Nephron (organoid): ENCODE measurements at regions not wholly inside any gene's neighbourhood (a gene's known extent, or its start where the extent isn't known, plus 50 kb on each side); places are given as distances from the start of the nearest gene placed in this dataset.
"Not testable (repeated sequence)": the region's sequence is repeated elsewhere in the genome, so short reads cannot be mapped to it uniquely, and the experiment has no call there.

Experiments used
- H3K27ac Mint-ChIP-seq, 3 experiments: 2 replicates each; pipeline ENCODE4 v1.8.0; 2020; ENCODE audit warnings: mixed read lengths in 3 of 3, mild to moderate bottlenecking in 2 of 3, moderate library complexity in 1 of 3
- H3K27me3 Mint-ChIP-seq: 2 replicates; pipeline ENCODE4 v1.8.0; 2021; ENCODE audit warnings: low read depth, mild to moderate bottlenecking, moderate library complexity, mixed read lengths
- H3K36me3 Mint-ChIP-seq: 2 replicates; pipeline ENCODE4 v1.8.0; 2020; ENCODE audit warnings: low read depth, mixed read lengths
- H3K4me1 Mint-ChIP-seq: 2 replicates; pipeline ENCODE4 v1.8.0; 2020; ENCODE audit warnings: mixed read lengths
- H3K4me3 Mint-ChIP-seq, 3 experiments: 2 replicates each; pipeline ENCODE4 v1.8.0; 2020; ENCODE audit warnings: mild to moderate bottlenecking in 3 of 3, mixed read lengths in 3 of 3, moderate library complexity in 2 of 3
- H3K9me3 Mint-ChIP-seq: 2 replicates; pipeline ENCODE4 v1.8.0; 2020; ENCODE audit warnings: mixed read lengths
- CTCF ChIP-seq, 3 experiments: fragments of 200-600 bp; sonication (generic); IDR thresholded peaks; one replicate each; pipeline ENCODE4 v1.5.0; 2021; ENCODE audit warnings: antibody characterized with exemption in 3 of 3; ENCODE audit not compliant: unreplicated experiment in 3 of 3

GRCh38 chr12:47433876-47434275 is 272.0 kb downstream of the RPAP3 start:
- Mint-ChIP-seq H3K36me3 (no peaks in the 10 kb centered on the region), H3K4me1 (no peaks in the 10 kb centered on the region), H3K27me3 (no peaks in the 10 kb centered on the region), H3K9me3 (peaks cover 30% of the 10 kb centered on the region), H3K4me3 (no peak overlapping the region), H3K27ac (no peak overlapping the region)
- TF ChIP-seq CTCF (IDR thresholded peaks at IDR 0.05; ENCODE audit: unreplicated experiment in 3 of 3), result no peak

- H3K4me1 Mint-ChIP-seq, H3K36me3 Mint-ChIP-seq: not testable (repeated sequence)
These were observed 279.0 kb downstream of the RPAP3 start for GRCh38 chr12:47426678-47427309.

GRCh38 chr12:47422611-47423010 is 283.2 kb downstream of the RPAP3 start:
- Mint-ChIP-seq H3K9me3 (peaks cover 7% of the 10 kb centered on the region), H3K27ac (no peak overlapping the region), H3K4me3 (no peak overlapping the region), H3K4me1 (no peaks in the 10 kb centered on the region), H3K27me3 (no peaks in the 10 kb centered on the region), H3K36me3 (no peaks in the 10 kb centered on the region)
- TF ChIP-seq CTCF (IDR thresholded peaks at IDR 0.05; ENCODE audit: unreplicated experiment in 3 of 3), result no peak

More at GRCh38 chr12:47426678-47427309, 279.0 kb downstream of the RPAP3 start:
- H3K9me3 Mint-ChIP-seq, H3K4me3 Mint-ChIP-seq, H3K27ac Mint-ChIP-seq, H3K27me3 Mint-ChIP-seq: not testable (repeated sequence)

- Mint-ChIP-seq H3K4me3 (no peak overlapping the region), H3K27me3 (no peaks in the 10 kb centered on the region), H3K4me1 (no peaks in the 10 kb centered on the region), H3K9me3 (no peaks in the 10 kb centered on the region), H3K27ac (no peak overlapping the region), H3K36me3 (no peaks in the 10 kb centered on the region)
- TF ChIP-seq CTCF (IDR thresholded peaks at IDR 0.05; ENCODE audit: unreplicated experiment in 3 of 3), result no peak
These were observed 286.3 kb downstream of the RPAP3 start for GRCh38 chr12:47419497-47419896.

GRCh38 chr12:47417955-47418354 is 287.9 kb downstream of the RPAP3 start:
- Mint-ChIP-seq H3K27ac (no peak overlapping the region), H3K9me3 (no peaks in the 10 kb centered on the region), H3K27me3 (no peaks in the 10 kb centered on the region), H3K4me3 (no peak overlapping the region), H3K4me1 (no peaks in the 10 kb centered on the region), H3K36me3 (no peaks in the 10 kb centered on the region)
- TF ChIP-seq CTCF (IDR thresholded peaks at IDR 0.05; ENCODE audit: unreplicated experiment in 3 of 3), result no peak

- H3K27ac Mint-ChIP-seq, result no peak overlapping the region
- TF ChIP-seq CTCF (IDR thresholded peaks at IDR 0.05; ENCODE audit: unreplicated experiment in 3 of 3), result no peak
- H3K36me3 Mint-ChIP-seq, result no peaks in the 10 kb centered on the region
- H3K27me3 Mint-ChIP-seq, result no peaks in the 10 kb centered on the region
- H3K9me3 Mint-ChIP-seq, result no peaks in the 10 kb centered on the region
- no peak overlapping the region for H3K4me3 Mint-ChIP-seq
- no peaks in the 10 kb centered on the region for H3K4me1 Mint-ChIP-seq
These were observed 288.7 kb downstream of the RPAP3 start for GRCh38 chr12:47417121-47417520.
